ENCODE measurements at regions not wholly inside any gene's neighbourhood (a gene's known extent, or its start where the extent isn't known, plus 50 kb on each side); places are given as distances from the start of the nearest gene placed in this dataset.

GRCh38 chr7:49166441-49166840 is 242.1 kb downstream of the CDC14C start:
- TF ChIP-seq, protein P1, sequence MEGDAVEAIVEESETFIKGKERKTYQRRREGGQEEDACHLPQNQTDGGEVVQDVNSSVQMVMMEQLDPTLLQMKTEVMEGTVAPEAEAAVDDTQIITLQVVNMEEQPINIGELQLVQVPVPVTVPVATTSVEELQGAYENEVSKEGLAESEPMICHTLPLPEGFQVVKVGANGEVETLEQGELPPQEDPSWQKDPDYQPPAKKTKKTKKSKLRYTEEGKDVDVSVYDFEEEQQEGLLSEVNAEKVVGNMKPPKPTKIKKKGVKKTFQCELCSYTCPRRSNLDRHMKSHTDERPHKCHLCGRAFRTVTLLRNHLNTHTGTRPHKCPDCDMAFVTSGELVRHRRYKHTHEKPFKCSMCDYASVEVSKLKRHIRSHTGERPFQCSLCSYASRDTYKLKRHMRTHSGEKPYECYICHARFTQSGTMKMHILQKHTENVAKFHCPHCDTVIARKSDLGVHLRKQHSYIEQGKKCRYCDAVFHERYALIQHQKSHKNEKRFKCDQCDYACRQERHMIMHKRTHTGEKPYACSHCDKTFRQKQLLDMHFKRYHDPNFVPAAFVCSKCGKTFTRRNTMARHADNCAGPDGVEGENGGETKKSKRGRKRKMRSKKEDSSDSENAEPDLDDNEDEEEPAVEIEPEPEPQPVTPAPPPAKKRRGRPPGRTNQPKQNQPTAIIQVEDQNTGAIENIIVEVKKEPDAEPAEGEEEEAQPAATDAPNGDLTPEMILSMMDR (IDR thresholded peaks at IDR 0.05; ENCODE audit: insufficient read depth, low read depth, low read length, missing control alignments) = no peak
- DNase-seq (ENCODE audit: low read depth) = peak; percentile 7
- no peak overlapping the region for H3K4me3 ChIP-seq (ENCODE audit: low read depth, low read length)

DNA sequence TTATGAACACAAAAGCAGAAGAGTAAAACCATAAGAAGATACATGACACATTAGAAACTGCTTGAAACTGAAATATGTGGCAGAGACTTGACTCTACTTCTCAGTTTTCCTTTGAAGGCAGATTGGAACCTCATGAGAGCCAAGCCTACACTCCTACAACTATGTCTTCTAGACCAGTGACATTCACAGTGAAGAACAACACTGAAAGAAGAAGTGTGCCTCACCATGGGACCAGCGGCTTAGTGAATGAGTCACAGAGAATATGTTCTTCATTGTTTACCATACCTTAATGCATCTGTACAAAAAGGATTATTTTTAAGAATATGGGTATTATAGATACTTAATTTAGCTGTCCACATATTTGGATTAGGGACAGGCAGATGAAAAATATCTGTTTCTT is 248.3 kb downstream of the CDC14C start:
- no peak overlapping the region for H3K4me3 ChIP-seq (ENCODE audit: low read depth, low read length)
- DNase-seq (ENCODE audit: low read depth) = no peak
- TF ChIP-seq, protein P1 (IDR thresholded peaks at IDR 0.05; ENCODE audit: insufficient read depth, low read depth, low read length, missing control alignments) = no peak

DNA sequence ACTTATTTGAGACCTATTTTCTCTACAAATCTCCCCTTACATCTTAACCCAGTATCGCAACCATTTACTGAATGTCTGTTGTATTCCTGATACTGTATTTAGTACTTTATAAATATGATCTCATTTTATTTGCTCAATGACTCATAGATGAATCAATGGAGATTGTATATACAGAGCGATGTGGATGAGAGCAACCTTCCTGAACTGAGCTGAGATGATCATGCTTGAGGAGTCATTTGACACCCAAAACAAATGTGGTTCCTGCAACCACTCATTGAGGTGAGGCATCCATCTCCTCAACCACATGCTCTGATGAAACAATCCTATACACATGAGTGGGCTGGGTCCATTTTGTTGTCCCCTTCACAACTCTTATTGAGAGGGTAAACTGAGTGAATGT is 250.0 kb downstream of the CDC14C start:
- TF ChIP-seq, protein P1 (IDR thresholded peaks at IDR 0.05; ENCODE audit: insufficient read depth, low read depth, low read length, missing control alignments) = no peak
- H3K4me3 ChIP-seq (ENCODE audit: low read depth, low read length) = no peak overlapping the region
- DNase-seq (ENCODE audit: low read depth) = no peak

GRCh38 chr7:49187543-49188268 is 263.4 kb downstream of the CDC14C start:
- DNase-seq (ENCODE audit: low read depth) = peak; percentile 25
- H3K4me3 ChIP-seq (ENCODE audit: low read depth, low read length) = no peak overlapping the region
- TF ChIP-seq, protein P1 (IDR thresholded peaks at IDR 0.05; ENCODE audit: insufficient read depth, low read depth, low read length, missing control alignments) = peak; percentile 12

GRCh38 chr7:49228426-49229098 is 304.2 kb downstream of the CDC14C start:
- DNase-seq (ENCODE audit: low read depth) = no peak
- no peak overlapping the region for H3K4me3 ChIP-seq (ENCODE audit: low read depth, low read length)
- TF ChIP-seq, protein P1 (IDR thresholded peaks at IDR 0.05; ENCODE audit: insufficient read depth, low read depth, low read length, missing control alignments) = no peak

- H3K4me3 ChIP-seq (ENCODE audit: low read depth, low read length) = no peak overlapping the region
- DNase-seq (ENCODE audit: low read depth) = no peak
- TF ChIP-seq, protein P1 (IDR thresholded peaks at IDR 0.05; ENCODE audit: insufficient read depth, low read depth, low read length, missing control alignments) = no peak
These were observed 304.9 kb downstream of the CDC14C start for GRCh38 chr7:49229246-49229645.

Measured in GM12865 (cell line).